H1 (cell line): ENCODE measurements at regions not wholly inside any gene's neighbourhood (a gene's known extent, or its start where the extent isn't known, plus 50 kb on each side); places are given as distances from the start of the nearest gene placed in this dataset.

Experiments
- CTCF ChIA-PET: fragments of 300-600 bp; sonication (Branson Sonifier 250); formaldehyde crosslinking; loops from one replicate; lab custom pipeline; 2021; ENCODE audit not compliant: partially characterized antibody; lab: Charles Lee
- POLR2A ChIA-PET: fragments of 300-600 bp; sonication (Branson Sonifier 250); formaldehyde crosslinking; loops from one replicate; lab custom pipeline; 2021; ENCODE audit warnings: inconsistent platforms; ENCODE audit not compliant: partially characterized antibody; lab: Charles Lee
- DNase-seq, 2 experiments: peaks; one replicate each; pipeline versions ENCODE4 v3.0.0 to v3.0.0-alpha.2; 2010 to 2022; ENCODE audit warnings: low spot score in 2 of 2, low read depth in 1 of 2, mixed read lengths in 1 of 2
- FAIRE-seq: peaks from 2 replicates; lab custom pipeline; 2011; peaks lifted over from hg19 to GRCh38; lab: Jason Lieb, UNC
- H2AFZ ChIP-seq: 2 replicates; pipeline ENCODE4 v1.8.1; 2012; ENCODE audit warnings: low read length, inconsistent platforms
- H2AK5ac ChIP-seq: 2 replicates; pipeline ENCODE4 v1.6.1; 2013; ENCODE audit warnings: low read depth, low read length
- H2BK120ac ChIP-seq: replicated peaks from 2 replicates; pipeline ENCODE3; 2013; ENCODE audit warnings: low read depth, low read length, inconsistent platforms
- H2BK12ac ChIP-seq: 2 replicates; pipeline ENCODE4 v1.6.1; 2013; ENCODE audit warnings: low read depth, low read length
- H2BK15ac ChIP-seq: 2 replicates; pipeline ENCODE4 v1.6.1; 2013; ENCODE audit warnings: low read length
- H2BK20ac ChIP-seq: 2 replicates; pipeline ENCODE4 v1.6.1; 2013; ENCODE audit warnings: low read length
- H2BK5ac ChIP-seq: 2 replicates; pipeline ENCODE4 v1.6.1; 2013; ENCODE audit warnings: low read depth, low read length
- H3K14ac ChIP-seq: 2 replicates; pipeline ENCODE4 v1.6.1; 2013; ENCODE audit warnings: inconsistent platforms; ENCODE audit not compliant: insufficient read length
- H3K18ac ChIP-seq: 2 replicates; pipeline ENCODE4 v1.6.1; 2013; ENCODE audit warnings: low read length; ENCODE audit errors: extremely low read depth
- H3K23ac ChIP-seq: 2 replicates; pipeline ENCODE4 v1.6.1; 2013; ENCODE audit warnings: inconsistent platforms; ENCODE audit not compliant: insufficient read length
- H3K23me2 ChIP-seq: 2 replicates; pipeline ENCODE4 v1.6.1; 2013; ENCODE audit warnings: low read depth, low read length
- H3K27ac ChIP-seq: 2 replicates; pipeline ENCODE4 v1.6.1; 2011; ENCODE audit warnings: low read depth, low read length, inconsistent platforms
- H3K27me3 ChIP-seq, 4 experiments: replicated peaks in 1 of 4; 1 replicate in 1 of 4; 2 replicates in 3 of 4; pipeline versions ENCODE4 v1.6.1 to v1.8.1; 2011 to 2013; ENCODE audit warnings: low read length in 3 of 4, mild to moderate bottlenecking in 3 of 4, inconsistent platforms in 2 of 4, mixed read lengths in 2 of 4, moderate library complexity in 1 of 4; ENCODE audit not compliant: control insufficient read depth in 3 of 4, insufficient read depth in 3 of 4; ENCODE audit errors: extremely low read depth in 1 of 4
- H3K36me3 ChIP-seq, 4 experiments: 2 replicates each; pipeline versions ENCODE4 v1.6.1 to v1.8.1; 2011 to 2013; ENCODE audit warnings: mild to moderate bottlenecking in 4 of 4, low read length in 3 of 4, moderate library complexity in 2 of 4, control low read depth in 1 of 4, inconsistent platforms in 1 of 4; ENCODE audit not compliant: insufficient read depth in 4 of 4, control insufficient read depth in 2 of 4
- H3K4ac ChIP-seq: replicated peaks from 2 replicates; pipeline ENCODE3; 2013; ENCODE audit warnings: low read length, low read depth, mixed read lengths, inconsistent platforms; ENCODE audit not compliant: insufficient read length
- H3K4me1 ChIP-seq, 4 experiments: replicated peaks in 1 of 4; 1 replicate in 1 of 4; 2 replicates in 3 of 4; pipeline versions ENCODE4 v1.6.1 to v1.8.1; 2011 to 2013; ENCODE audit warnings: low read length in 3 of 4, inconsistent platforms in 2 of 4, mixed read lengths in 1 of 4; ENCODE audit not compliant: insufficient read depth in 4 of 4, control insufficient read depth in 3 of 4
- H3K4me2 ChIP-seq, 2 experiments: 2 replicates each; pipeline versions ENCODE4 v1.6.1 to v1.8.1; 2011 to 2013; ENCODE audit warnings: low read depth in 2 of 2, low read length in 2 of 2, control low read depth in 1 of 2, inconsistent platforms in 1 of 2, mild to moderate bottlenecking in 1 of 2; ENCODE audit not compliant: insufficient read depth in 1 of 2
- H3K4me3 ChIP-seq, 4 experiments: fragments of 200-600, 300-600 bp in 1 of 4; sonication (generic), shearing (Covaris generic), sonication (Bioruptor Twin) in 1 of 4; 2 replicates each; pipeline versions ENCODE4 v1.5.1 to v1.8.1; 2011 to 2016; ENCODE audit warnings: low read length in 4 of 4, low read depth in 3 of 4, control low read depth in 2 of 4, inconsistent platforms in 2 of 4, mild to moderate bottlenecking in 2 of 4, mixed read lengths in 1 of 4, moderate library complexity in 1 of 4; ENCODE audit not compliant: insufficient read depth in 2 of 4; ENCODE audit errors: extremely low read depth in 1 of 4
- H3K56ac ChIP-seq: replicated peaks from 2 replicates; pipeline ENCODE3; 2013; ENCODE audit warnings: low read depth, mild to moderate bottlenecking, mixed read lengths, low read length, inconsistent platforms; ENCODE audit not compliant: insufficient read length
- H3K79me1 ChIP-seq: 2 replicates; pipeline ENCODE4 v1.6.1; 2013; ENCODE audit warnings: low read depth, low read length, control low read depth
- H3K79me2 ChIP-seq, 2 experiments: 2 replicates each; pipeline versions ENCODE4 v1.6.1 to v1.8.1; 2012 to 2013; ENCODE audit warnings: low read length in 2 of 2, mild to moderate bottlenecking in 2 of 2, inconsistent platforms in 1 of 2; ENCODE audit not compliant: insufficient read depth in 2 of 2, control insufficient read depth in 1 of 2
- H3K9ac ChIP-seq, 4 experiments: replicated peaks in 1 of 4; 1 replicate in 1 of 4; 2 replicates in 3 of 4; pipeline versions ENCODE4 v1.6.1 to v1.8.1; 2011 to 2013; ENCODE audit warnings: low read depth in 3 of 4, low read length in 3 of 4, control low read depth in 2 of 4, mild to moderate bottlenecking in 2 of 4, moderate library complexity in 2 of 4, inconsistent platforms in 1 of 4; ENCODE audit errors: extremely low read depth in 1 of 4
- H3K9me3 ChIP-seq, 2 experiments: 2 replicates each; pipeline versions ENCODE4 v1.6.1 to v1.8.1; 2012 to 2013; ENCODE audit warnings: mild to moderate bottlenecking in 2 of 2, moderate library complexity in 2 of 2, control low read depth in 1 of 2, inconsistent platforms in 1 of 2, low read depth in 1 of 2, low read length in 1 of 2, mixed read lengths in 1 of 2; ENCODE audit not compliant: insufficient read depth in 2 of 2
- H4K20me1 ChIP-seq, 2 experiments: replicated peaks in 1 of 2; 2 replicates each; pipeline versions ENCODE3 to v1.8.1; 2011 to 2013; ENCODE audit warnings: inconsistent platforms in 2 of 2, low read length in 2 of 2, mild to moderate bottlenecking in 1 of 2; ENCODE audit not compliant: insufficient read depth in 2 of 2, control insufficient read depth in 1 of 2
- H4K5ac ChIP-seq: 2 replicates; pipeline ENCODE4 v1.6.1; 2013; ENCODE audit warnings: low read length, low read depth, mixed read lengths, inconsistent platforms; ENCODE audit not compliant: insufficient read length
- H4K8ac ChIP-seq: 2 replicates; pipeline ENCODE4 v1.8.0; 2013; ENCODE audit warnings: mild to moderate bottlenecking, moderate library complexity, low read length, inconsistent platforms; ENCODE audit not compliant: insufficient read depth; ENCODE audit errors: extremely low read depth
- H4K91ac ChIP-seq: replicated peaks from 2 replicates; pipeline ENCODE3; 2013; ENCODE audit warnings: low read length, mixed read lengths, inconsistent platforms; ENCODE audit not compliant: insufficient read length
- BCL11A ChIP-seq, 2 experiments: IDR thresholded peaks; one replicate each; pipeline ENCODE4 v1.6.1; 2011; ENCODE audit warnings: low read depth in 2 of 2, low read length in 2 of 2, mild to moderate bottlenecking in 2 of 2
- CHD2 ChIP-seq: IDR thresholded peaks from 2 replicates; pipeline ENCODE4 v1.6.1; 2012; ENCODE audit warnings: low read length, improper control_type of control experiment
- CTCF ChIP-seq, 3 experiments: IDR thresholded peaks; 1 replicate in 2 of 3; 2 replicates in 1 of 3; pipeline versions ENCODE4 v1.5.1 to v1.6.1; 2011; ENCODE audit warnings: low read length in 3 of 3, mild to moderate bottlenecking in 3 of 3, inconsistent platforms in 2 of 3, low read depth in 1 of 3, moderate library complexity in 1 of 3; ENCODE audit not compliant: insufficient read depth in 1 of 3; ENCODE audit errors: control extremely low read depth in 1 of 3
- MAFK ChIP-seq: IDR thresholded peaks from 2 replicates; pipeline ENCODE4 v1.6.1; 2012; ENCODE audit warnings: low read depth, mild to moderate bottlenecking, improper control_type of control experiment, low read length
- POLR2A ChIP-seq, 2 experiments: IDR thresholded peaks; 1 replicate in 1 of 2; 2 replicates in 1 of 2; pipeline ENCODE4 v1.6.1; 2011; ENCODE audit warnings: low read depth in 2 of 2, low read length in 2 of 2, mild to moderate bottlenecking in 2 of 2; ENCODE audit errors: control extremely low read depth in 1 of 2
- RNF2 ChIP-seq: fragments of 200-900, 300-1000 bp; sonication (generic); IDR thresholded peaks from 2 replicates; pipeline ENCODE4 v1.7.1; 2016; ENCODE audit warnings: borderline replicate concordance, low read depth, mild to moderate bottlenecking, antibody characterized with exemption, low read length; ENCODE audit not compliant: poor library complexity, severe bottlenecking; ENCODE audit errors: missing control alignments
- SIRT6 ChIP-seq: IDR thresholded peaks from one replicate; pipeline ENCODE4 v1.7.1; 2012; ENCODE audit warnings: low read length, inconsistent platforms
- TBP ChIP-seq: IDR thresholded peaks from 2 replicates; pipeline ENCODE4 v1.6.1; 2011; ENCODE audit warnings: low read depth, low read length, improper control_type of control experiment
- WGBS, 2 experiments: shearing (Covaris generic) in 1 of 2; methylation state at CpG; one replicate each; pipeline versions ENCODE4 v1.1.6 to v1.1.7; 2013 to 2015; ENCODE audit warnings: low lambda C conversion rate in 2 of 2, mixed read lengths in 2 of 2, inconsistent platforms in 1 of 2, low coverage in 1 of 2, missing lambda C conversion rate in 1 of 2; ENCODE audit not compliant: insufficient replicate concordance in 2 of 2, insufficient coverage in 1 of 2, insufficient read length in 1 of 2; ENCODE audit errors: extremely low coverage in 1 of 2, missing lambda C conversion rate in 1 of 2; 5-methylcytosine and 5-hydroxymethylcytosine counted together
- TF ChIP-seq, protein P1 (sequence below): IDR thresholded peaks from 2 replicates; pipeline ENCODE4 v1.6.1; 2011; ENCODE audit warnings: low read length, improper control_type of control experiment

- Histone ChIP-seq H3K23me2 (no peaks in the 10 kb centered on the region; the same call in 1 of the 2 replicates), H3K23ac (no peak overlapping the region), H3K14ac (no peak overlapping the region), H3K27ac (no peak overlapping the region), H3K9me3 (no peaks in the 10 kb centered on the region), H4K5ac (no peak overlapping the region), H2BK15ac (no peak overlapping the region), H4K20me1 (no peaks in the 10 kb centered on the region), H2BK5ac (no peak overlapping the region), H2AFZ (no peak overlapping the region), H3K4ac (no peak overlapping the region), H4K8ac (no peak overlapping the region), H3K79me1 (0 out of 2 replicates have a peak, but pooled peaks cover 3% of the 10 kb centered on the region), H2AK5ac (no peak overlapping the region), H3K56ac (no peak overlapping the region), H2BK120ac (no peak overlapping the region), H3K36me3 (no peaks in the 10 kb centered on the region), H3K27me3 (no peaks in the 10 kb centered on the region; a peak in 1 of 7 replicates), H3K4me1 (peaks cover 0 to 4% (median 1%) of the 10 kb centered on the region in 4 experiments; a peak in 4 of 7 replicates), H3K4me2 (no peak overlapping the region), H2BK20ac (no peak overlapping the region), H3K79me2 (no peaks in the 10 kb centered on the region), H2BK12ac (no peak overlapping the region; the same call in 1 of the 2 replicates), H3K9ac (no peak overlapping the region), H3K4me3 (no peak overlapping the region), H3K18ac (no peak overlapping the region), H4K91ac (no peak overlapping the region)
- 90% methylated on average over 7 of the region's 7 CpGs; no CpG with 5 or more reads in 1 of the 2 experiments for WGBS, 2 experiments
- ChIA-PET CTCF (interaction anchor here (1.4 kb wide), 2 partner anchors 8 to 27 kb away, joined by 4 to 5 read pairs; no protein-coding TSS in a partner anchor), POLR2A (no interaction called here)
- DNase-seq (no peak), FAIRE-seq (no peak)
- no peak for TF ChIP-seq TBP
- no peak for TF ChIP-seq BCL11A (IDR thresholded peaks at IDR 0.05; ENCODE audit: low read depth in 2 of 2, low read length in 2 of 2)
- no peak for TF ChIP-seq RNF2
- no peak for TF ChIP-seq SIRT6
- no peak for TF ChIP-seq CHD2
- TF ChIP-seq, protein P1, sequence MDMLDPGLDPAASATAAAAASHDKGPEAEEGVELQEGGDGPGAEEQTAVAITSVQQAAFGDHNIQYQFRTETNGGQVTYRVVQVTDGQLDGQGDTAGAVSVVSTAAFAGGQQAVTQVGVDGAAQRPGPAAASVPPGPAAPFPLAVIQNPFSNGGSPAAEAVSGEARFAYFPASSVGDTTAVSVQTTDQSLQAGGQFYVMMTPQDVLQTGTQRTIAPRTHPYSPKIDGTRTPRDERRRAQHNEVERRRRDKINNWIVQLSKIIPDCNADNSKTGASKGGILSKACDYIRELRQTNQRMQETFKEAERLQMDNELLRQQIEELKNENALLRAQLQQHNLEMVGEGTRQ, result no peak
- TF ChIP-seq CTCF (IDR thresholded peaks at IDR 0.05; ENCODE audit: control extremely low read depth in 1 of 3, insufficient read depth in 1 of 3, low read depth in 1 of 3, low read length in 3 of 3), result no peak
- TF ChIP-seq MAFK, result no peak
- TF ChIP-seq POLR2A (IDR thresholded peaks at IDR 0.05; ENCODE audit: control extremely low read depth in 1 of 2, low read depth in 2 of 2, low read length in 2 of 2), result no peak
Observed at GRCh38 chr11:116330439-116331185, 442.2 kb downstream of the BUD13 start.
